Ectodermal cell (in vitro differentiated cells): ENCODE measurements at regions not wholly inside any gene's neighbourhood (a gene's known extent, or its start where the extent isn't known, plus 50 kb on each side); places are given as distances from the start of the nearest gene placed in this dataset.

Experiments used
- H3K27ac ChIP-seq: 2 replicates; pipeline ENCODE4 v1.7.0; 2013; ENCODE audit warnings: mild to moderate bottlenecking, low read depth, low read length; ENCODE audit not compliant: insufficient read depth, poor library complexity, severe bottlenecking
- H3K27me3 ChIP-seq: 2 replicates; pipeline ENCODE4 v1.7.0; 2013; ENCODE audit warnings: mild to moderate bottlenecking, low read length; ENCODE audit not compliant: insufficient read depth, control insufficient read depth, poor library complexity, severe bottlenecking
- H3K36me3 ChIP-seq: one replicate; pipeline ENCODE4 v1.7.0; 2013; ENCODE audit warnings: low read length; ENCODE audit not compliant: control insufficient read depth, insufficient read depth
- H3K4me1 ChIP-seq: one replicate; pipeline ENCODE4 v1.7.0; 2013; ENCODE audit warnings: low read length; ENCODE audit not compliant: control insufficient read depth, insufficient read depth
- H3K4me3 ChIP-seq: 2 replicates; pipeline ENCODE4 v1.7.0; 2013; ENCODE audit warnings: low read depth, low read length, control low read depth; ENCODE audit not compliant: insufficient read depth
- H3K9me3 ChIP-seq: 2 replicates; pipeline ENCODE4 v1.7.0; 2013; ENCODE audit warnings: mild to moderate bottlenecking, low read length, moderate library complexity; ENCODE audit not compliant: control insufficient read depth
- WGBS, 2 experiments: methylation state at CpG; one replicate each; pipeline ENCODE4 v1.1.7; 2013; ENCODE audit warnings: missing lambda C conversion rate in 2 of 2; 5-methylcytosine and 5-hydroxymethylcytosine counted together

DNA sequence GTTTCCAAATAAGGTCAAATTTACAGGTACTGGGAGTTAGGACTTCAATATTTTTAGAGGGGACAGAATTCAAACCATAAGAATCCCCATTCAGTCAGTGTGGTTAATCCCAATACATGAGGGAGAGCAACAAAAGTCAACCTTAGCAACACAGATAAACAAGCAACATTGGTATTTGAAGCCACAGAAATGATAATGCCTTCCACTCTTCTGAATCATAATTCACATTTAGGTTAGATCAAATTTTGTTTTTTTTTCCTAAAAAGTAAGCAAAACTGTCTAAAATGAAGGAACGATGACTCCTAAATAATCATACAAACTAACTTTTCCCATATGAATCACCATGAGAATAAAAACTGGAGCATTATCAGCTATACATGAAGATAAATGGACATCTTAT, 246.0 kb upstream of the TENT5A start:
- H3K9me3 ChIP-seq, result no peaks in the 10 kb centered on the region
- no peak overlapping the region for H3K4me3 ChIP-seq
- H3K27ac ChIP-seq, result no peak overlapping the region
- H3K27me3 ChIP-seq, result no peaks in the 10 kb centered on the region
- 92% methylated on average over 1 of the region's 1 CpG; no CpG with 5 or more reads in 1 of the 2 experiments for WGBS, 2 experiments
- H3K36me3 ChIP-seq, result no peaks in the 10 kb centered on the region
- no peaks in the 10 kb centered on the region for H3K4me1 ChIP-seq

DNA sequence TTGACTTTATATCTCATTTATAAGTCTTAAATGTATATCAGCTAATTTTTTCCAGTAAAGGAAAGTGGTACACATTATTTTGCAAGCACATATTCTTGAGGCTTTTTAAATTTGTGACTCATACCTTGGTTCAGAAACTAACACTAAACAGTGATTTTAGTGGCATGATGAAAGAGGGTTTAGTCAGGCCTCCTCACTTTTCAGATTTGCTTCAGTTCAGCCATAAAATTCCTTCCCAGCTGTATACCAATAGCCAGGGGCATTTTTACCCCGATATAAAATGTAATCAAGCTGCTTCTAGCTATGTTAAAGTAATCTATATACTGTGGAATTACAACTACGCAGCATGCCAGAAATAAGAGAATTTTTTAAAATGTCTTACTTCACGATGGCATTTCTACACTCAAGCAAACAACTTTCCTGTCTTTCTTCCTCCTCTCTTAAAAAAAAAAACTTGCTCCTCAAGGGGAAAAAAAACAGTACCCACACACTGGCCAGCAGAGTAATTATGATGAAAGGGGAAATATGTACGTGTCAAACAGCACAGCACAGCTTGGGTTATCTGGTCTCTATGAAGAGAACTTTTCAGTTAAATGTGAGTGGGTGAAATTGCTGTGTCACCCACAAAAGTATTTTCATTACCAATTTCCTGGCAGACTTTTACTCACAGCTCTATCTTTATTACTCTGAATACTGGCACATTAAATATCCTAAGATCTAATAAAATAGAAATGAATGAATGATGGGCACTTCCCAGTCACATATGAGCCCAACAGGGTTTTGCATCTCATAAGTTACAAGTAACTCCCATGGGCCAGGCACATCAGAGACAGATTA, 244.8 kb upstream of the TENT5A start:
- H3K27ac ChIP-seq, result no peak overlapping the region
- H3K4me1 ChIP-seq, result no peaks in the 10 kb centered on the region
- WGBS, 2 experiments, result 80 to 93% methylated on average over 2 to 4 of the region's 4 CpGs
- H3K36me3 ChIP-seq, result no peaks in the 10 kb centered on the region
- H3K4me3 ChIP-seq, result no peak overlapping the region
- no peaks in the 10 kb centered on the region for H3K27me3 ChIP-seq
- no peaks in the 10 kb centered on the region for H3K9me3 ChIP-seq

DNA sequence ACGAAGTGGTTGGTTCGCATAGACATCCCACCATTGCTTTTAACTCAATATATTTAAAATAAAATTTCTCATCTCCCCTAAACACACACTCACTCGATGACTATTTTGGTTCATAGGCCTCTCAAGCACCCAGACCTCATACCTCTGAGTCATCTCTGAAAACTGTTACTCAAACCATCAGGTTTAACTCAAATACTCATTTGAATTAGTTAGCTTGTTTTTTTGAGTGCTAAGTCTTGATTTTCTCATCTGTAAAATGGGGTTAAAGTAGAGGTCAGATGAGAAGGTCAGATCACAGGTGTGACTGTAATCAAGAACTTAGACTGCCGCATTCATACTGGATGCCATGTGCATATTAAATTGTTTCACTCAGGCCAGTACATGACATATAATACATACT, 243.9 kb upstream of the TENT5A start:
- Histone ChIP-seq H3K36me3 (no peaks in the 10 kb centered on the region), H3K27ac (no peak overlapping the region), H3K4me3 (no peak overlapping the region), H3K27me3 (no peaks in the 10 kb centered on the region), H3K4me1 (no peaks in the 10 kb centered on the region), H3K9me3 (no peaks in the 10 kb centered on the region)
- 88 to 98% methylated on average over 4 of the region's 4 CpGs for WGBS, 2 experiments

DNA sequence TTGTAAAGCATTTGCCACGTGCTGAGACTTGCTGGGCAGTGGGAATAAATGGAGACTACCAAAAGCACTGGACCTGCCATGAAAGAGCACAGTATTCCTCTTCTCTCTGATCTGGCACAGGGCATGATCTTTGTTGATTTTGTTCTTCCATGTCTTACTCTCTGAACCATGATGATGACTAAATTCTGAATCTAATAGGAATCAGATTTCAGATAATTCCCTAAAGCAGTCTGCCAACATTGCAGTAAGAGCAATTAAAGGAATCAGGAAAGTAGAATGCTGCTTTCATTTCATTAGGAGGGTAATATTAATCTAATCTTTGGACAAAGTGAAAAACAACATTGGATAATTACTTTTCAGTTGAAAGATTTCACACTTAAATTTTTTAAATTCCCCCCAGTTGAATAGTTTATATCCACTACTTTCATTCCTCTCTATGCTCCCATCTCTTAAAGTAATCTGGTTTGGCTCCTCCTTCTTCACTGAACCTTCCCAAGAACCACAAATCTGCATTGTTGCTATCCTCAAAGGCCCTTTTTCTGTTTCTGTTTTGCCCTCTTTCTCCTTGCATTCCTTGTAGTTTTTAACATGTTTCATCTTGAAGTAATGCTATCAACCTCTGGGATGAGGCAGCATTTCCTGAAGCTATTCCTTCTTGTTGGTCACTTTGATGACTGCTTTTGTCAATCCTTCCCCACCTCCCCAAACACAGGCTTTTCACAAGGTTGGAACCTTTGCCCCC, 243.2 kb upstream of the TENT5A start:
- Histone ChIP-seq H3K4me1 (no peaks in the 10 kb centered on the region), H3K9me3 (no peaks in the 10 kb centered on the region), H3K36me3 (no peaks in the 10 kb centered on the region), H3K27me3 (no peaks in the 10 kb centered on the region), H3K4me3 (no peak overlapping the region), H3K27ac (no peak overlapping the region)
- 88 to 92% methylated on average over 1 of the region's 1 CpG for WGBS, 2 experiments

- 100% methylated on average over 1 to 2 of the region's 3 CpGs for WGBS, 2 experiments
- H3K36me3 ChIP-seq, result no peaks in the 10 kb centered on the region
- H3K27ac ChIP-seq, result no peak overlapping the region
- no peaks in the 10 kb centered on the region for H3K27me3 ChIP-seq
- H3K4me1 ChIP-seq, result no peaks in the 10 kb centered on the region
- H3K4me3 ChIP-seq, result no peak overlapping the region
- no peaks in the 10 kb centered on the region for H3K9me3 ChIP-seq
Observed at GRCh38 chr6:81988871-81989270, 236.4 kb upstream of the TENT5A start.

DNA sequence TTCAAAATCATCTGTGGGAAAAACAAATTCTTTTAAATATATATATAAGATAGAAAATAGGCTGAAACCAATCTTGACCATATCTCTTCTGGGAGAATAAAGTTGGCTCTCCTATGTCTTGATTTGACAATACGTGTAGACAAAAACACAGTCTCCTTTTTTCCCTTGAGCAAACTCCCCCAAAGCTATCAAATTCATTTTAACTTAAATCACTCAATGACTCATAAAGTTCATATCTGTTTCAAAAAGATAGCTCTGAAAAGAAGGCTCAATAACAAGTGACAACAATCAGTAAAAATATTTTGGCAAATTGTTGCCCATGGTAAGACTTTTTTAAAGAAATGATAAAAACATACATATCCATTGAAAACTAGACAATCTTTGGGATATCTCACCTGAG, 236.0 kb upstream of the TENT5A start:
- Histone ChIP-seq H3K27me3 (no peaks in the 10 kb centered on the region), H3K36me3 (no peaks in the 10 kb centered on the region), H3K9me3 (no peaks in the 10 kb centered on the region), H3K4me3 (no peak overlapping the region), H3K27ac (no peak overlapping the region), H3K4me1 (no peaks in the 10 kb centered on the region)
- WGBS, 2 experiments, result 97 to 100% methylated on average over 1 of the region's 1 CpG

GRCh38 chr6:81987293-81987692, 234.8 kb upstream of the TENT5A start:
- no peaks in the 10 kb centered on the region for H3K9me3 ChIP-seq
- H3K4me1 ChIP-seq, result no peaks in the 10 kb centered on the region
- 87 to 98% methylated on average over 2 to 3 of the region's 3 CpGs for WGBS, 2 experiments
- no peak overlapping the region for H3K27ac ChIP-seq
- no peaks in the 10 kb centered on the region for H3K36me3 ChIP-seq
- H3K4me3 ChIP-seq, result no peak overlapping the region
- no peaks in the 10 kb centered on the region for H3K27me3 ChIP-seq

GRCh38 chr6:81985191-81985590, 232.7 kb upstream of the TENT5A start:
- no peaks in the 10 kb centered on the region for H3K4me1 ChIP-seq
- no peak overlapping the region for H3K4me3 ChIP-seq
- H3K27me3 ChIP-seq, result no peaks in the 10 kb centered on the region
- H3K9me3 ChIP-seq, result no peaks in the 10 kb centered on the region
- no peaks in the 10 kb centered on the region for H3K36me3 ChIP-seq
- 97 to 100% methylated on average over 1 of the region's 1 CpG for WGBS, 2 experiments
- no peak overlapping the region for H3K27ac ChIP-seq

- no peaks in the 10 kb centered on the region for H3K36me3 ChIP-seq
Observed at GRCh38 chr6:81984599-81984998, 232.1 kb upstream of the TENT5A start.

GRCh38 chr6:81981812-81982211, 229.3 kb upstream of the TENT5A start:
- WGBS, 2 experiments, result 100% methylated on average over 1 of the region's 1 CpG; no CpG with 5 or more reads in 1 of the 2 experiments
- H3K36me3 ChIP-seq, result no peaks in the 10 kb centered on the region
- peaks cover 2% of the 10 kb centered on the region for H3K9me3 ChIP-seq
- no peaks in the 10 kb centered on the region for H3K4me1 ChIP-seq
- H3K4me3 ChIP-seq, result no peak overlapping the region
- H3K27me3 ChIP-seq, result no peaks in the 10 kb centered on the region
- H3K27ac ChIP-seq, result no peak overlapping the region

More at GRCh38 chr6:81984599-81984998, 232.1 kb upstream of the TENT5A start:
- Histone ChIP-seq H3K9me3 (no peaks in the 10 kb centered on the region), H3K4me1 (no peaks in the 10 kb centered on the region), H3K27me3 (no peaks in the 10 kb centered on the region), H3K27ac (no peak overlapping the region), H3K4me3 (no peak overlapping the region)
- WGBS, 2 experiments, result 70 to 100% methylated on average over 1 of the region's 1 CpG
